ENCODE measurements at regions not wholly inside any gene's neighbourhood (a gene's known extent, or its start where the extent isn't known, plus 50 kb on each side); places are given as distances from the start of the nearest gene placed in this dataset.
A peak's percentile ranks its signal among the peaks of the same experiment; 100 is the strongest.

DNA sequence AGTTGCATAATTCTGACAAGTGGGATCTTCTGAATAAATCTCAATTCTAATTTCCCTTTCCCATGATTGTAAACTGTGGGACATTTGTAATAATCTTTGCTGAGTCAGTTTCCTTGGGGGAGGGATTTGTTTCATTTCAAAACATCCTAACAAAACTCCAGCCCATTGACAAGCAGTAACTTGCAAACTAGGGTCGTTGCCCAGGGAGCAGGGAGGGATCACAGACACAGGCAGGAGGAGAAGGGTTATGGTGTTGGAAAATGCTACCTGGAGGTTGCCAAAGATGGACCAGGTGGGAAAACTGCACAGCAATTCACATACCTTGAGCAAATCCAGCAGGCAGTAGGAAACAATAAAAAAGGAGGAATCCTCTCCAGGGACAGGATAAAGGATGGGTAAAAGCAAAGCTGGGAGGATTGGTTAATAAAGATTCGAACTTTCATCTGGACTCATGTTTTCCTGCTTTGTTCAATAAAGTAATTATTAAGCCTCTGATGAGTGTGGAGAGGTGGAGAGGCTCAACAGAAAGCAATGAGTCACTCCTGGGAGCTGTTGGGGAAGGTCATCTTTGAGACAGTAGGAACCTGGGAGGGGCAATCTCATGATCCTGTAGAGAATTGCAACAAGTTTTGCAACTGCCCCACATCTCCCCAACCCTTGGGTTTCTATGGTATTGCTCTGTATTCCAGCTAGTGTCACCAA, 87.3 kb upstream of the AKIRIN2 start:
- Histone ChIP-seq H3K36me3 (ENCODE audit: control insufficient read depth in 2 of 2, insufficient read depth in 2 of 2, low read length in 1 of 2) (no peaks in the 10 kb centered on the region), H3K9me3 (ENCODE audit: control insufficient read depth in 2 of 2, insufficient read depth in 1 of 2, low read length in 1 of 2) (no peaks in the 10 kb centered on the region), H3K27me3 (ENCODE audit: control insufficient read depth in 2 of 2, insufficient read depth in 1 of 2, low read length in 1 of 2) (no peaks in the 10 kb centered on the region), H3K27ac (ENCODE audit: low read depth in 1 of 2, low read length in 1 of 2) (no peak overlapping the region), H3K4me3 (ENCODE audit: low read length in 2 of 2) (no peak overlapping the region), H3K4me1 (ENCODE audit: control insufficient read depth in 2 of 2, insufficient read depth in 2 of 2, low read length in 2 of 2) (no peaks in the 10 kb centered on the region)
- peak in 1 of 9 donors; percentile 5 for DNase-seq (ENCODE audit: low read depth in 6 of 9, low spot score in 9 of 9)
- WGBS: 62% methylated on average over 2 of the region's 2 CpGs

- Histone ChIP-seq H3K4me1 (ENCODE audit: control insufficient read depth in 2 of 2, insufficient read depth in 2 of 2, low read length in 2 of 2) (no peaks in the 10 kb centered on the region), H3K9me3 (ENCODE audit: control insufficient read depth in 2 of 2, insufficient read depth in 1 of 2, low read length in 1 of 2) (no peaks in the 10 kb centered on the region), H3K27me3 (ENCODE audit: control insufficient read depth in 2 of 2, insufficient read depth in 1 of 2, low read length in 1 of 2) (no peaks in the 10 kb centered on the region), H3K4me3 (ENCODE audit: low read length in 2 of 2) (no peak overlapping the region), H3K36me3 (ENCODE audit: control insufficient read depth in 2 of 2, insufficient read depth in 2 of 2, low read length in 1 of 2) (no peaks in the 10 kb centered on the region), H3K27ac (ENCODE audit: low read depth in 1 of 2, low read length in 1 of 2) (no peak overlapping the region)
- 96% methylated on average over 3 of the region's 3 CpGs for WGBS
- DNase-seq (ENCODE audit: low read depth in 6 of 9, low spot score in 9 of 9): no peak
Measured at GRCh38 chr6:87788141-87788540, 86.1 kb upstream of the AKIRIN2 start.

- no peak for DNase-seq (ENCODE audit: low read depth in 6 of 9, low spot score in 9 of 9)
- no peaks in the 10 kb centered on the region for H3K36me3 ChIP-seq (ENCODE audit: control insufficient read depth in 2 of 2, insufficient read depth in 2 of 2, low read length in 1 of 2)
- no peaks in the 10 kb centered on the region for H3K4me1 ChIP-seq (ENCODE audit: control insufficient read depth in 2 of 2, insufficient read depth in 2 of 2, low read length in 2 of 2)
- no peak overlapping the region for H3K27ac ChIP-seq (ENCODE audit: low read depth in 1 of 2, low read length in 1 of 2)
- WGBS: 96% methylated on average over 2 of the region's 2 CpGs
- no peaks in the 10 kb centered on the region for H3K9me3 ChIP-seq (ENCODE audit: control insufficient read depth in 2 of 2, insufficient read depth in 1 of 2, low read length in 1 of 2)
- no peaks in the 10 kb centered on the region for H3K27me3 ChIP-seq (ENCODE audit: control insufficient read depth in 2 of 2, insufficient read depth in 1 of 2, low read length in 1 of 2)
- no peak overlapping the region for H3K4me3 ChIP-seq (ENCODE audit: low read length in 2 of 2)
Measured at GRCh38 chr6:87785229-87785862, 83.3 kb upstream of the AKIRIN2 start.

DNA sequence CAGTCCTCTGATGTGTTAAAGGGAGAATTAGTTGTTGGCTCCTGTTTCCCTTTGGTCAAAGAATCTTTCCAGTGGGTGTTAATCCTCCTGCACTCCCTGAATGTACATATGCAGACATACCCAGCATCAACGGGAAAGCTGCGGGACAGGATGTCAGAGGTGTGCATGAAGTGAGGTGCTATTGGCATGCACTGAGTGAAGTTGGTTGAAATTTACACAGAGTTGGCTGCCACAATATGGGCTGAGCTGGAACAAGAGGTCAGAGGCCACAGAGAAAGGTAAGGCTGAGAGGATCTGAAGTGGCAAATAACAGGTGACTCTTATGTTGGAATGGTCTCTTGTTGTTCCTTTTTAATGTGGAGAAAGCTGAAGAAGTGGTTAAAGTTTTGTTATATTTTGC, 82.7 kb upstream of the AKIRIN2 start:
- Histone ChIP-seq H3K4me1 (ENCODE audit: control insufficient read depth in 2 of 2, insufficient read depth in 2 of 2, low read length in 2 of 2) (no peaks in the 10 kb centered on the region), H3K27me3 (ENCODE audit: control insufficient read depth in 2 of 2, insufficient read depth in 1 of 2, low read length in 1 of 2) (no peaks in the 10 kb centered on the region), H3K36me3 (ENCODE audit: control insufficient read depth in 2 of 2, insufficient read depth in 2 of 2, low read length in 1 of 2) (no peaks in the 10 kb centered on the region), H3K9me3 (ENCODE audit: control insufficient read depth in 2 of 2, insufficient read depth in 1 of 2, low read length in 1 of 2) (no peaks in the 10 kb centered on the region), H3K4me3 (ENCODE audit: low read length in 2 of 2) (no peak overlapping the region), H3K27ac (ENCODE audit: low read depth in 1 of 2, low read length in 1 of 2) (no peak overlapping the region)
- DNase-seq (ENCODE audit: low read depth in 6 of 9, low spot score in 9 of 9): no peak
- whole genome bisulfite sequencing: 98% methylated on average over 2 of the region's 2 CpGs

GRCh38 chr6:87784051-87784450, 82.0 kb upstream of the AKIRIN2 start:
- H3K27ac ChIP-seq (ENCODE audit: low read depth in 1 of 2, low read length in 1 of 2): no peak overlapping the region
- H3K9me3 ChIP-seq (ENCODE audit: control insufficient read depth in 2 of 2, insufficient read depth in 1 of 2, low read length in 1 of 2): no peaks in the 10 kb centered on the region
- no peaks in the 10 kb centered on the region for H3K36me3 ChIP-seq (ENCODE audit: control insufficient read depth in 2 of 2, insufficient read depth in 2 of 2, low read length in 1 of 2)
- H3K27me3 ChIP-seq (ENCODE audit: control insufficient read depth in 2 of 2, insufficient read depth in 1 of 2, low read length in 1 of 2): no peaks in the 10 kb centered on the region
- H3K4me3 ChIP-seq (ENCODE audit: low read length in 2 of 2): no peak overlapping the region
- no peaks in the 10 kb centered on the region for H3K4me1 ChIP-seq (ENCODE audit: control insufficient read depth in 2 of 2, insufficient read depth in 2 of 2, low read length in 2 of 2)
- no peak for DNase-seq (ENCODE audit: low read depth in 6 of 9, low spot score in 9 of 9)

- no peaks in the 10 kb centered on the region for H3K36me3 ChIP-seq (ENCODE audit: control insufficient read depth in 2 of 2, insufficient read depth in 2 of 2, low read length in 1 of 2)
- no peak for DNase-seq (ENCODE audit: low read depth in 6 of 9, low spot score in 9 of 9)
- WGBS: 98% methylated on average over 2 of the region's 2 CpGs
- no peaks in the 10 kb centered on the region for H3K27me3 ChIP-seq (ENCODE audit: control insufficient read depth in 2 of 2, insufficient read depth in 1 of 2, low read length in 1 of 2)
- no peaks in the 10 kb centered on the region for H3K4me1 ChIP-seq (ENCODE audit: control insufficient read depth in 2 of 2, insufficient read depth in 2 of 2, low read length in 2 of 2)
- H3K27ac ChIP-seq (ENCODE audit: low read depth in 1 of 2, low read length in 1 of 2): no peak overlapping the region
- H3K4me3 ChIP-seq (ENCODE audit: low read length in 2 of 2): no peak overlapping the region
- no peaks in the 10 kb centered on the region for H3K9me3 ChIP-seq (ENCODE audit: control insufficient read depth in 2 of 2, insufficient read depth in 1 of 2, low read length in 1 of 2)
Measured at GRCh38 chr6:87779542-87779941, 77.5 kb upstream of the AKIRIN2 start.

- Histone ChIP-seq H3K4me3 (ENCODE audit: low read length in 2 of 2) (no peak overlapping the region), H3K27me3 (ENCODE audit: control insufficient read depth in 2 of 2, insufficient read depth in 1 of 2, low read length in 1 of 2) (no peaks in the 10 kb centered on the region), H3K4me1 (ENCODE audit: control insufficient read depth in 2 of 2, insufficient read depth in 2 of 2, low read length in 2 of 2) (no peaks in the 10 kb centered on the region), H3K27ac (ENCODE audit: low read depth in 1 of 2, low read length in 1 of 2) (no peak overlapping the region), H3K36me3 (ENCODE audit: control insufficient read depth in 2 of 2, insufficient read depth in 2 of 2, low read length in 1 of 2) (no peaks in the 10 kb centered on the region), H3K9me3 (ENCODE audit: control insufficient read depth in 2 of 2, insufficient read depth in 1 of 2, low read length in 1 of 2) (no peaks in the 10 kb centered on the region)
- no peak for DNase-seq (ENCODE audit: low read depth in 6 of 9, low spot score in 9 of 9)
- 94% methylated on average over 6 of the region's 6 CpGs for WGBS
Measured at GRCh38 chr6:87772597-87773530, 70.8 kb upstream of the AKIRIN2 start.

DNA sequence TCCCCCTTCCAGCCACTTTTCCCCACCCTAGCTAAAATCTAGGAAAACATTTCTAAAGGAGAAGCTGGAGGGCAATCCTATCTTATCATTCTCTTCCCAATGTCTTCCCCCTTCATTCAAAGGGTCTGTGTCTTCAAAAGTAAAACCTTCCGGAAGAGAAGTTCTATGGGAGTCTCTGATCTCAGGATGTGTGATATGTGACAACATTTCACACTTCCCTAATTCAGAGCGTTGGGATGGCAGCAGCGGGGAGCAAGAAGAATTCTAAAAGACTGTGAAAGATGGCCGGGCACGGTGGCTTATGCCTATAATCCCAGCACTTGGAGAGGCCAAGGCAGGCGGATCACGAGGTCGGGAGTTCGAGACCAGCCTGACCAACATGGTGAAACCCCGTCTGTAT, 65.4 kb upstream of the AKIRIN2 start:
- no peak for DNase-seq (ENCODE audit: low read depth in 6 of 9, low spot score in 9 of 9)
- Histone ChIP-seq H3K27ac (ENCODE audit: low read depth in 1 of 2, low read length in 1 of 2) (no peak overlapping the region), H3K9me3 (ENCODE audit: control insufficient read depth in 2 of 2, insufficient read depth in 1 of 2, low read length in 1 of 2) (no peaks in the 10 kb centered on the region), H3K4me1 (ENCODE audit: control insufficient read depth in 2 of 2, insufficient read depth in 2 of 2, low read length in 2 of 2) (no peaks in the 10 kb centered on the region), H3K27me3 (ENCODE audit: control insufficient read depth in 2 of 2, insufficient read depth in 1 of 2, low read length in 1 of 2) (no peaks in the 10 kb centered on the region), H3K4me3 (ENCODE audit: low read length in 2 of 2) (no peak overlapping the region), H3K36me3 (ENCODE audit: control insufficient read depth in 2 of 2, insufficient read depth in 2 of 2, low read length in 1 of 2) (no peaks in the 10 kb centered on the region)
- 96% methylated on average over 10 of the region's 10 CpGs for WGBS

GRCh38 chr6:87766211-87766610, 64.2 kb upstream of the AKIRIN2 start:
- H3K4me1 ChIP-seq (ENCODE audit: control insufficient read depth in 2 of 2, insufficient read depth in 2 of 2, low read length in 2 of 2): no peaks in the 10 kb centered on the region
- WGBS: 95% methylated on average over 2 of the region's 2 CpGs

More at GRCh38 chr6:87766211-87766610, 64.2 kb upstream of the AKIRIN2 start:
- H3K9me3 ChIP-seq (ENCODE audit: control insufficient read depth in 2 of 2, insufficient read depth in 1 of 2, low read length in 1 of 2): no peaks in the 10 kb centered on the region
- H3K27ac ChIP-seq (ENCODE audit: low read depth in 1 of 2, low read length in 1 of 2): no peak overlapping the region
- no peaks in the 10 kb centered on the region for H3K36me3 ChIP-seq (ENCODE audit: control insufficient read depth in 2 of 2, insufficient read depth in 2 of 2, low read length in 1 of 2)
- no peak for DNase-seq (ENCODE audit: low read depth in 6 of 9, low spot score in 9 of 9)
- H3K4me3 ChIP-seq (ENCODE audit: low read length in 2 of 2): no peak overlapping the region
- no peaks in the 10 kb centered on the region for H3K27me3 ChIP-seq (ENCODE audit: control insufficient read depth in 2 of 2, insufficient read depth in 1 of 2, low read length in 1 of 2)

All from thymus (tissue), 11 donors.